ENCODE measurements at regions not wholly inside any gene's neighbourhood (a gene's known extent, or its start where the extent isn't known, plus 50 kb on each side); places are given as distances from the start of the nearest gene placed in this dataset.
"Not testable (repeated sequence)": the region's sequence is repeated elsewhere in the genome, so short reads cannot be mapped to it uniquely, and the experiment has no call there.

- Histone ChIP-seq H3K9ac (ENCODE audit: low read length) (no peak overlapping the region), H3K27me3 (ENCODE audit: insufficient read depth, low read length) (no peaks in the 10 kb centered on the region), H4K20me1 (ENCODE audit: insufficient read depth, low read length) (no peaks in the 10 kb centered on the region), H3K9me2 (ENCODE audit: low read depth, low read length) (no peaks in the 10 kb centered on the region), H3K4me3 (ENCODE audit: low read depth, low read length, poor library complexity, severe bottlenecking) (no peak overlapping the region), H3F3A (ENCODE audit: insufficient read depth, low read length) (no peaks in the 10 kb centered on the region), H3K27ac (ENCODE audit: low read depth, low read length, poor library complexity, severe bottlenecking) (no peak overlapping the region), H3K36me3 (ENCODE audit: insufficient read depth, low read length) (no peaks in the 10 kb centered on the region), H3K9me3 (ENCODE audit: low read length) (no peaks in the 10 kb centered on the region), H3K4me1 (ENCODE audit: insufficient read depth, low read length, severe bottlenecking) (no peaks in the 10 kb centered on the region), H3K79me2 (ENCODE audit: insufficient read depth, low read length) (no peaks in the 10 kb centered on the region), H2AFZ (ENCODE audit: low read length) (no peak overlapping the region), H3K4me2 (ENCODE audit: low read length) (no peak overlapping the region)
- no peak for TF ChIP-seq EZH2 (IDR thresholded peaks at IDR 0.05; ENCODE audit: borderline replicate concordance, low read length)
- TF ChIP-seq, protein P1, sequence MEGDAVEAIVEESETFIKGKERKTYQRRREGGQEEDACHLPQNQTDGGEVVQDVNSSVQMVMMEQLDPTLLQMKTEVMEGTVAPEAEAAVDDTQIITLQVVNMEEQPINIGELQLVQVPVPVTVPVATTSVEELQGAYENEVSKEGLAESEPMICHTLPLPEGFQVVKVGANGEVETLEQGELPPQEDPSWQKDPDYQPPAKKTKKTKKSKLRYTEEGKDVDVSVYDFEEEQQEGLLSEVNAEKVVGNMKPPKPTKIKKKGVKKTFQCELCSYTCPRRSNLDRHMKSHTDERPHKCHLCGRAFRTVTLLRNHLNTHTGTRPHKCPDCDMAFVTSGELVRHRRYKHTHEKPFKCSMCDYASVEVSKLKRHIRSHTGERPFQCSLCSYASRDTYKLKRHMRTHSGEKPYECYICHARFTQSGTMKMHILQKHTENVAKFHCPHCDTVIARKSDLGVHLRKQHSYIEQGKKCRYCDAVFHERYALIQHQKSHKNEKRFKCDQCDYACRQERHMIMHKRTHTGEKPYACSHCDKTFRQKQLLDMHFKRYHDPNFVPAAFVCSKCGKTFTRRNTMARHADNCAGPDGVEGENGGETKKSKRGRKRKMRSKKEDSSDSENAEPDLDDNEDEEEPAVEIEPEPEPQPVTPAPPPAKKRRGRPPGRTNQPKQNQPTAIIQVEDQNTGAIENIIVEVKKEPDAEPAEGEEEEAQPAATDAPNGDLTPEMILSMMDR (IDR thresholded peaks at IDR 0.05; ENCODE audit: low read length): no peak
These were observed 93.7 kb downstream of the JRKL start for GRCh38 chr11:96483374-96483955.

DNA sequence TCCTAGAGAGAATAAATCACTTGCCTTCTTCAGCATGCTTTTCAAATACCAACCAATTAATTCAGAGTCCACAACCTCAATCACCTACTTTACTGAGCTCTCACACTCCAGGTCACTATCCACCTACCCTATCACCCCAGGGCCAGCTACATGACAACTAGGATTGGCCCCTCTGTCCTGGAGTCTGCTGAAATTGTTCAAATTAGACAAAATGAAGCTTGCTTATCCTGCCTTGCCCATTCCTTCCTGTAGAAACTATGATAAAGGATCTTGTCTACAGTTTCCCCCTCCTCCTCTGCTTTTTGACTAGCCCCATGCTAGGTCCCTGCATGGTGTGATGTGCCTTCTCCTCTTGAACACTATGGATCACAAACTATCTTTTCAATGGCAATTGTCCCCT, 94.5 kb downstream of the JRKL start:
- H3K9me2 ChIP-seq (ENCODE audit: low read depth, low read length): no peaks in the 10 kb centered on the region

GRCh38 chr11:96486890-96487611, 97.2 kb downstream of the JRKL start:
- no peaks in the 10 kb centered on the region for H3F3A ChIP-seq (ENCODE audit: insufficient read depth, low read length)
- H3K27ac ChIP-seq (ENCODE audit: low read depth, low read length, poor library complexity, severe bottlenecking): no peak overlapping the region
- H4K20me1 ChIP-seq (ENCODE audit: insufficient read depth, low read length): no peaks in the 10 kb centered on the region
- H3K36me3 ChIP-seq (ENCODE audit: insufficient read depth, low read length): no peaks in the 10 kb centered on the region
- H2AFZ ChIP-seq (ENCODE audit: low read length): no peak overlapping the region
- no peaks in the 10 kb centered on the region for H3K4me1 ChIP-seq (ENCODE audit: insufficient read depth, low read length, severe bottlenecking)
- no peak overlapping the region for H3K4me3 ChIP-seq (ENCODE audit: low read depth, low read length, poor library complexity, severe bottlenecking)
- H3K27me3 ChIP-seq (ENCODE audit: insufficient read depth, low read length): no peaks in the 10 kb centered on the region
- H3K9me3 ChIP-seq (ENCODE audit: low read length): no peaks in the 10 kb centered on the region
- H3K4me2 ChIP-seq (ENCODE audit: low read length): no peak overlapping the region
- no peak overlapping the region for H3K9ac ChIP-seq (ENCODE audit: low read length)
- TF ChIP-seq, protein P1 (IDR thresholded peaks at IDR 0.05; ENCODE audit: low read length): no peak
- no peak for TF ChIP-seq EZH2 (IDR thresholded peaks at IDR 0.05; ENCODE audit: borderline replicate concordance, low read length)
- H3K9me2 ChIP-seq (ENCODE audit: low read depth, low read length): no peaks in the 10 kb centered on the region
- H3K79me2 ChIP-seq (ENCODE audit: insufficient read depth, low read length): no peaks in the 10 kb centered on the region

More for the DNA sequence above, 94.5 kb downstream of the JRKL start:
- no peak overlapping the region for H3K9ac ChIP-seq (ENCODE audit: low read length)
- no peaks in the 10 kb centered on the region for H3K36me3 ChIP-seq (ENCODE audit: insufficient read depth, low read length)
- no peak overlapping the region for H3K27ac ChIP-seq (ENCODE audit: low read depth, low read length, poor library complexity, severe bottlenecking)
- no peaks in the 10 kb centered on the region for H3K9me3 ChIP-seq (ENCODE audit: low read length)
- H4K20me1 ChIP-seq (ENCODE audit: insufficient read depth, low read length): no peaks in the 10 kb centered on the region
- no peaks in the 10 kb centered on the region for H3F3A ChIP-seq (ENCODE audit: insufficient read depth, low read length)
- no peak overlapping the region for H2AFZ ChIP-seq (ENCODE audit: low read length)
- H3K4me1 ChIP-seq (ENCODE audit: insufficient read depth, low read length, severe bottlenecking): no peaks in the 10 kb centered on the region
- no peak overlapping the region for H3K4me3 ChIP-seq (ENCODE audit: low read depth, low read length, poor library complexity, severe bottlenecking)
- H3K27me3 ChIP-seq (ENCODE audit: insufficient read depth, low read length): no peaks in the 10 kb centered on the region
- no peaks in the 10 kb centered on the region for H3K79me2 ChIP-seq (ENCODE audit: insufficient read depth, low read length)
- no peak for TF ChIP-seq EZH2 (IDR thresholded peaks at IDR 0.05; ENCODE audit: borderline replicate concordance, low read length)
- TF ChIP-seq, protein P1 (IDR thresholded peaks at IDR 0.05; ENCODE audit: low read length): no peak
- no peak overlapping the region for H3K4me2 ChIP-seq (ENCODE audit: low read length)

GRCh38 chr11:96488911-96489310, 99.1 kb downstream of the JRKL start:
- H3K4me2 ChIP-seq (ENCODE audit: low read length); H3K9me3 ChIP-seq (ENCODE audit: low read length); H2AFZ ChIP-seq (ENCODE audit: low read length); H3K9me2 ChIP-seq (ENCODE audit: low read depth, low read length); H3K27me3 ChIP-seq (ENCODE audit: insufficient read depth, low read length); H3K27ac ChIP-seq (ENCODE audit: low read depth, low read length, poor library complexity, severe bottlenecking); H3K79me2 ChIP-seq (ENCODE audit: insufficient read depth, low read length); H3K4me3 ChIP-seq (ENCODE audit: low read depth, low read length, poor library complexity, severe bottlenecking); H3K4me1 ChIP-seq (ENCODE audit: insufficient read depth, low read length, severe bottlenecking); H3F3A ChIP-seq (ENCODE audit: insufficient read depth, low read length); H4K20me1 ChIP-seq (ENCODE audit: insufficient read depth, low read length); H3K36me3 ChIP-seq (ENCODE audit: insufficient read depth, low read length); H3K9ac ChIP-seq (ENCODE audit: low read length): not testable (repeated sequence)
